ENCODE measurements at regions not wholly inside any gene's neighbourhood (a gene's known extent, or its start where the extent isn't known, plus 50 kb on each side); places are given as distances from the start of the nearest gene placed in this dataset.
"Not testable (repeated sequence)": the region's sequence is repeated elsewhere in the genome, so short reads cannot be mapped to it uniquely, and the experiment has no call there.

DNA sequence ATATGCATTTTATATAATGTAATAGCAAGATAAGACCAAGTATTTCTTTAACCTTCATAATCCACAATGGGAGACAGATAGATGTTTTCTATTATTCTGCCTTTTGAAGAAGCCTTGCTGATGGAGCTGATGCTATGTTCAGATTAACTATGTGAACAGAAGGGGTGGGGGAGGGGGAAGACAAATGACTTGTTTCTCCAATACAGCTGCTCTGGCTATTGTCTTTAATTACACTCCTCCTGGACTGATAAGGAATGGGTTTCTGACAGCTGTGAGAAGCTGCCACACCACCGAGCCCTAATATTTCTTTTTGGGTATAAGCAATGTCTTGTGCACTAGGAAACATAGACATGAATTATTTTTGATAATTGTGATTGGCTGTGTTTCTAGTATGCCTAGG lies 62.0 kb downstream of the CAVIN4 start:
- no peak for DNase-seq (ENCODE audit: low read depth)

DNA sequence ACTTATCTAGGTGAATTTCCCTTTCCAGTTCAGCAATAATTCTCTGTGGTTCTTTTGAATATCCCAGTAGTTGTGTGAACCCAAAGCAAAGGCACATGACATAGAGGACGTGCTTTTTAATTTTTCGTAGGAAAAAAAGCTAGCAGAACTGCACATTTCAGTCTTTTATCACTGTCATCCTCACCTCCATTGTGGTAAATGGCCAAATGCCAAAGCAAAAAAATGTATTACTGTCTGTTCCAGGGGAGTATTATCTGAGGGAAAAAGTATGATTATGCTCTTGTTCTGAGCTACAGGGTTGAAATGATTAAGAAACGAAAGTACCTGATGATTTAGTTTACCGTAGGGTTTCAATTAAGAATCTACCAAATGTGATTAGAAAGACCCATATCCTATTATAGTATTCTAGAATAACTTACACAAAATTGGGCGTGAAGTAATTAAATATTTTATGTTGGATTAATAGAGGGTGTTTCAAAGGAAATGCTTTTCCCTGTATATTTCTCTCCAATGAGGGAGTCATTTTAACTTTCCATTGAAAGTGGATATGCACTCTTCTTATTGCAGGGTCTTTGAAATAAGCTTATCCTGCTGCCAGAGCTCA lies 62.7 kb downstream of the CAVIN4 start:
- DNase-seq (ENCODE audit: low read depth): no peak

- DNase-seq (ENCODE audit: low read depth): no peak
Measured at GRCh38 chr9:100641166-100641565, 63.3 kb downstream of the CAVIN4 start.

DNA sequence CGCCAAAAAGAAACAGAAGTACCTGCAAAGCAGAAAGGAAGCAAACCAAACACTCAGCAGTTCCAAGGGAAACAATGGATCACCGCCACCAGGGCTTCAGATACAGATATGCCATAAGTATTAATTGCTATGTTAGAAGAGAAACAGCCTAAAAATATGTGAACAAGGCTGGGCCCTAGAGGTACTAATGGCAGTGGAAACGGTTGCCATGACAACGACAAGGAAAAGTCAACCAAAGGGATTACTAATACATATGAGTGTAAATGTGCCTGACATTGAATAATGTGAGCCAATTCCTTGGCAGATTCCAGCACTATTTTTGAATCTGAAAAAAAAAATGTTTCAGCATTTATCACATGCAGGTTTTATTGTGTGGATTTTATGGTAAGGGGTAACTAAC lies 75.0 kb downstream of the CAVIN4 start:
- DNase-seq (ENCODE audit: low read depth): peak; percentile 5

- no peak for DNase-seq (ENCODE audit: low read depth)
Measured at GRCh38 chr9:100653643-100654334, 75.9 kb downstream of the CAVIN4 start.

GRCh38 chr9:100656851-100657250 lies 79.0 kb downstream of the CAVIN4 start:
- not testable (repeated sequence) for DNase-seq (ENCODE audit: low read depth)

- DNase-seq (ENCODE audit: low read depth): no peak
Measured at GRCh38 chr9:100661668-100662067, 83.8 kb downstream of the CAVIN4 start.

DNA sequence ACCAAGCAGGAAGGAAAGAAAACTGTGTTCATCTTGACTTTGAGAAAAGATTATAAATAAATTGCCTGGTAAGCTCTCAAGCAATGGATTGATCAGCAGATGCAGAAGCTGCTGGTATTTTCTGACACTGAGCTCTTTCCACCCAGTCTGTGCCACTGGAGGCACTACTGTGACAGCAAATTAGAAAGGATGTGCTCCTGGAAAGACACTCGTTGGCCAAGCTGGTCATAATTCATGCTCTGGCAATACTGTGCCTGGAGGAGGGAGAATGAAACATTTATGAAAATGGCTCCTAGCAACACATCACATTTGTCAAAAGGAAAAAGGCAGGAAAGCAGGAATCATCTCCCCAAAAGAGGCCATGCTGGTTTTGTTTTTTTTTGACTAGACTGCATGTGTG lies 84.2 kb downstream of the CAVIN4 start:
- DNase-seq (ENCODE audit: low read depth): no peak

DNA sequence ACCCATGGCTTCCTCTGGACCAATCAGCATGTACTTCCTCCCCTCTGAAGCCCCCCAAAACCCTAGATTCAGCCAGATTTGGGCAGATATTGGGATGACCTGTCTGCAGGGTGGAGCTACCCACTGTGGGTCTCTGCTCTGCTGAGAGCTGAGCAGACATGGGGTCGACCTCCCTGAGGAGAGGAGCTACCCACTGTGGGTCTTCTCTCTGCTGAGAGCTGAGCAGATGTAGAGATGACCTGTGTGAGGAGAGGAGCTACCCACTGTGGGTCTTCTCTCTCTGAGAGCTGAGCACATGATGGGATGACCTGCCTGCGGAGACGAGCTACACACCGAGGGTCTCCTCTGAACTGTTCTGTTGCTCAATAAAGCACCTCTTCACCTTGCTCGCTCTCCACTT lies 89.6 kb downstream of the CAVIN4 start:
- no peak for DNase-seq (ENCODE audit: low read depth)

GRCh38 chr9:100668024-100668423 lies 90.1 kb downstream of the CAVIN4 start:
- DNase-seq (ENCODE audit: low read depth): no peak

DNA sequence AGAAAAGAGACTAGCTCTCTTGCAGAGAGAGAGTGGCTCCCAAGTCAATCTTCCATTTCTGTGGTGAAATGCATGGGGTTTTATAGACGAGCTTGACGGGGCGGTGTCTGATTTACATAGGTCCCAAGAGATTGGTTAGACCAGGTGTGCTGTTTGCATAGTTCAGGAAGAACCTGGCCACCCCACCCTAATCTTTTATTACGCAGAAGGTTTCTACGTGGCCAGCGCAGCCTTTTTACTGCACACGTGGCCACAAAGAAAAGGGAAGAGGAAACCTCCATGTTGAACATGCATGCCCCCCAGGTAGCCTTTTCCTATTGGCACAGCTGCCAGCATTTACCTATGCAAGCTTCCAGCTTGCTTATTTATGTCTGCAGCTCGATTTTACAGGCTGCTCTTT lies 92.1 kb downstream of the CAVIN4 start:
- no peak for DNase-seq (ENCODE audit: low read depth)

DNA sequence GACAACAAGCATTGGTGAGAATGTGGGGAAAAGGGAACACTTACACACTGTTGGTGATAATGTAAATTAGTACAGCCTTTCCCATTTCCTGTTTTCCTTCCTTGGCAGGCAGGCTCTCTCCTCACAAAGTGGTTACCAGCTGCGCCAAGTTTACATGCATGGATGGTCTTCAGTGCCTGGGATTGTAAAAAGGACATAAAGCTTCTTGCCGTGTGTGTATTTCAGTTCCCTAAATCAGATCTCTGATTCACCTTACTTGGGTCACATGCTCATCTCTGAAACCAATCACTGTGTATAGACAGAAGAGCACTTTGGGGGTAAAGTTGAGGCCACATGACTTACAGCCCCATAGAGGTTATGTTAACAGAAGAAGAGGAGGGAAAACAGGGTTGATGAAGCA lies 92.8 kb downstream of the CAVIN4 start:
- no peak for DNase-seq (ENCODE audit: low read depth)

- no peak for DNase-seq (ENCODE audit: low read depth)
Measured at GRCh38 chr9:100671898-100672297, 94.0 kb downstream of the CAVIN4 start.

DNA sequence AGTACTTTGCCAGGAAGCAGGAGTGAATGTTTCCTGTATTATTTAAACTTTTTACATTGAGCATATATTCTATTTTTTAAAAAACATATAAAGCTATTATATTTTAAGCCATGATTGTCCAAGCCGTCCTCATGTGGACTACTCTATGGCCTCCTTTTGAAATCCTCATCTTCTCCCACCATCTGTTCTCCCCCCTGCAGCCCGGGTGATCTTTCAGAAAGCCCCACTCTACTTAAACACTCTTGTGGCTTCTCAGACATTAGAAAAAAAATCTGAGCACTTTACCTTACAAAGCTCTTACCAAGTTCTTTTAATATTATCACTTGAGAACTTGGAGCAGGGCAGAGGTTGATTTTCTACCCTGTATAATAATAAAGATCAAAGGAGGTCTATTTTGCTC lies 95.4 kb downstream of the CAVIN4 start:
- DNase-seq (ENCODE audit: low read depth): no peak

GRCh38 chr9:100674419-100675122 lies 96.7 kb downstream of the CAVIN4 start:
- DNase-seq (ENCODE audit: low read depth): no peak

GRCh38 chr9:100679834-100680233 lies 102.0 kb downstream of the CAVIN4 start:
- DNase-seq (ENCODE audit: low read depth): no peak

DNA sequence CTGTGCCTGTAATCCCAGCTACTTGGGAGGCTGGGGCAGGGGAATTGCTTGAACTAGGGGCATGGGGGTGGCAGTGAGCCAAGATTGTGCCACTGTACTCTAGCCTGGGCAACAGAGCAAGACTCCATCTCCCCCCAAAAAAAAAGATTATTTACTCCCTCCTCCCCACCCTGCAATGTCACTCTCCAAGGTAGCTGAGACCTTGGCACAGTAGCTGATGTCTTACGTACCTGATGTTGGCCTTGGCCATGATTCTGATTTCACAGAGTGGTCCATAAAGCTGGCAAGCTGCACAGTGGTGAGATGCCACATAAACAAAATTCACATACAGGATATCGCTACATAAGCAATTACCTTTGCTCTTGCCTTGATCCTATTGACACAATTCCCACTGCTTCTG lies 108.5 kb downstream of the CAVIN4 start:
- DNase-seq (ENCODE audit: low read depth): no peak

- no peak for DNase-seq (ENCODE audit: low read depth)
Measured at GRCh38 chr9:100689635-100690034, 111.8 kb downstream of the CAVIN4 start.

DNA sequence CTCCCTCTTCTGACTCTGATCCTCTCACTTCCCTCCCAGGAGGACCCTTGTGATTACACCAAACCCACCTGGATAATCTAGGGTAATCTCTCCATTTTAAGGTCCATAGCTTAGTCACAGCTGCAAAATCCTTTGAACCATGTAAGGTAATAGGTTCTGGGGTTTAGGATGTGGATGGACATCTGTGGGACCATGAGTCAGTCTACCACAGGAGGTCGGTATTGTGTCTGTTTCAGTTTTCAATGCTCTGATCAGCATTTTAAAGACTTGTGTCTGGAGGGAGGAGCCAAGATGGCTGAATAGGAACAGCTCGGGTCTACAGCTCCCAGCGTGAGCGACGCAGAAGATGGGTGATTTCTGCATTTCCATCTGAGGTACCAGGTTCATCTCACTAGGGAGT lies 112.6 kb downstream of the CAVIN4 start:
- peak; percentile 56 for DNase-seq (ENCODE audit: low read depth)

- no peak for DNase-seq (ENCODE audit: low read depth)
Measured at GRCh38 chr9:100697339-100697738, 119.5 kb downstream of the CAVIN4 start.

GRCh38 chr9:100698945-100699344 lies 121.1 kb downstream of the CAVIN4 start:
- no peak for DNase-seq (ENCODE audit: low read depth)

DNA sequence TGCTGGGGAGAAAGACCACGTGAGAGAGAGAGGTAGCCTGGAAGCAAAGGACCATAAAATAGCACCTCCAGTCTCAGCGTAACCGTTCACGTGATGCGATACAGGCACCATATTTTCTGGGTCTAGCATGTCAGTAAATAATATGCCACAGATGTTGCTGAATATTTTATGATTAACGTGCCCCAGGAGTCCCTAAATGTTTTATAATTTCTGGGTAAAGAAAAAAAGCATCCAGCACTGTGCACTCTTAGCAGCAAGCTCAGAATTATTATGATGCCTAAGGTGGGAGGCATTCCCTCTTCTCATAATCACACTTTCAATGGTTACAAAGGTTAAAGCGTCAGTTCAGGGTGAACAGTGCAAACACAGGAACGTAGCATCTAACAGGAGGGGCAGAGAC lies 121.8 kb downstream of the CAVIN4 start:
- no peak for DNase-seq (ENCODE audit: low read depth)

Data from HT1080 (cell line).